DND-41 (cell line): ENCODE measurements at regions not wholly inside any gene's neighbourhood (a gene's known extent, or its start where the extent isn't known, plus 50 kb on each side); places are given as distances from the start of the nearest gene placed in this dataset.

Experiments
- ATAC-seq: fragments of 200-7000 bp; cut with Tn5 transposase; 3 replicates; pipeline ENCODE4 v1.9.1; 2021; ENCODE audit warnings: low read depth; ENCODE audit not compliant: insufficient read depth
- DNase-seq: peaks from one replicate; pipeline ENCODE4 v3.0.0-alpha.2; 2020
- H2AFZ ChIP-seq: 2 replicates; pipeline ENCODE4 v1.6.0; 2012; ENCODE audit warnings: low read depth, low read length
- H3K27ac ChIP-seq: 2 replicates; pipeline ENCODE4 v1.5.1; 2012; ENCODE audit warnings: low read length, inconsistent platforms
- H3K27me3 ChIP-seq: fragments of 200-600 bp; sonication (generic); 2 replicates; pipeline ENCODE4 v1.6.0; 2012; ENCODE audit warnings: low read length, mild to moderate bottlenecking, inconsistent platforms; ENCODE audit not compliant: insufficient read depth, poor library complexity
- H3K36me3 ChIP-seq: 2 replicates; pipeline ENCODE4 v1.5.1; 2012; ENCODE audit warnings: low read length, inconsistent platforms; ENCODE audit not compliant: insufficient read depth
- H3K4me1 ChIP-seq: 2 replicates; pipeline ENCODE4 v1.5.1; 2012; ENCODE audit warnings: mild to moderate bottlenecking, low read length; ENCODE audit not compliant: insufficient read depth
- H3K4me2 ChIP-seq: 2 replicates; pipeline ENCODE4 v1.6.0; 2012; ENCODE audit warnings: mild to moderate bottlenecking, moderate library complexity, low read length, inconsistent platforms; ENCODE audit not compliant: insufficient read depth
- H3K4me3 ChIP-seq, 2 experiments: fragments of 200-600 bp in 1 of 2; shearing (Covaris generic) in 1 of 2; 2 replicates each; pipeline ENCODE4 v1.5.1; 2012 to 2016; ENCODE audit warnings: inconsistent platforms in 2 of 2, low read length in 2 of 2, mild to moderate bottlenecking in 2 of 2, low read depth in 1 of 2, moderate library complexity in 1 of 2
- H3K79me2 ChIP-seq: 2 replicates; pipeline ENCODE4 v1.6.0; 2012; ENCODE audit warnings: low read length, inconsistent platforms; ENCODE audit not compliant: insufficient read depth
- H3K9ac ChIP-seq: 2 replicates; pipeline ENCODE4 v1.6.0; 2012; ENCODE audit warnings: low read depth, mild to moderate bottlenecking, inconsistent platforms, low read length, moderate library complexity
- H3K9me3 ChIP-seq: 2 replicates; pipeline ENCODE4 v1.5.1; 2012; ENCODE audit warnings: low read length, moderate library complexity, mild to moderate bottlenecking, inconsistent platforms; ENCODE audit not compliant: insufficient read depth, severe bottlenecking
- H4K20me1 ChIP-seq: 2 replicates; pipeline ENCODE4 v1.6.0; 2012; ENCODE audit warnings: low read length; ENCODE audit not compliant: insufficient read depth
- CTCF ChIP-seq: IDR thresholded peaks from 2 replicates; pipeline ENCODE4 v1.5.1; 2012; ENCODE audit warnings: borderline replicate concordance, low read length, moderate library complexity, mild to moderate bottlenecking; ENCODE audit not compliant: poor library complexity, severe bottlenecking; ENCODE audit errors: extremely low read depth
- EZH2 ChIP-seq: IDR thresholded peaks from 3 replicates; pipeline ENCODE4 v1.6.1; 2012; ENCODE audit warnings: borderline replicate concordance, low read depth, mild to moderate bottlenecking, moderate library complexity, low read length, inconsistent platforms; ENCODE audit not compliant: severe bottlenecking

DNA sequence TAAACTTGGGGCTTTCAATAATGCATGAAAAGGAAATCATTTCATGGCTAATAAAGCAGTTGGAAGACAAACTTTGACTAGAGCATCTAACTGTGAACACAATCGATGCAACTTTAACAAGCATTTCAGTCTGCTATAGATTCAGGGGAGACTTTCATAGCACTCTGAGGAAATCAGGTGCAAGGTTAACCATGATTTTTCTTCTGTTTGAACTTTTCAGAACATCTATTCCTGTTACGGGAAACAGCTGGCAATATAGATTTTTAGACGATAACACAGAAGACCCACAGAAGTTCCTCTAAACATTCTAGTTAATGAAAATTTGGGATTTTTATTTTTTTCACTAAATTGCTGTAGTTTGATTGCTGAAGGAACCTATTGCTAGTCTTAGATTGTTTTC, 177.3 kb downstream of the TRIM33 start:
- H3K27me3 ChIP-seq, result no peaks in the 10 kb centered on the region
- H3K79me2 ChIP-seq, result no peaks in the 10 kb centered on the region
- H3K36me3 ChIP-seq, result no peaks in the 10 kb centered on the region
- no peak for TF ChIP-seq EZH2
- TF ChIP-seq CTCF, result no peak
- H3K9me3 ChIP-seq, result no peaks in the 10 kb centered on the region
- H4K20me1 ChIP-seq, result no peaks in the 10 kb centered on the region
- H3K4me2 ChIP-seq, result peak overlapping the region; percentile 48
- H2AFZ ChIP-seq, result 0 out of 2 replicates have a peak overlapping the region, but pooled peaks have one; percentile 13
- DNase-seq (no peak), ATAC-seq (peak; percentile 35; the same call in 2 of the 3 replicates)
- peaks cover 80% of the 10 kb centered on the region for H3K4me1 ChIP-seq
- H3K4me3 ChIP-seq, result no peak overlapping the region
- H3K27ac ChIP-seq, result peak overlapping the region; percentile 91
- H3K9ac ChIP-seq, result peak overlapping the region; percentile 39

DNA sequence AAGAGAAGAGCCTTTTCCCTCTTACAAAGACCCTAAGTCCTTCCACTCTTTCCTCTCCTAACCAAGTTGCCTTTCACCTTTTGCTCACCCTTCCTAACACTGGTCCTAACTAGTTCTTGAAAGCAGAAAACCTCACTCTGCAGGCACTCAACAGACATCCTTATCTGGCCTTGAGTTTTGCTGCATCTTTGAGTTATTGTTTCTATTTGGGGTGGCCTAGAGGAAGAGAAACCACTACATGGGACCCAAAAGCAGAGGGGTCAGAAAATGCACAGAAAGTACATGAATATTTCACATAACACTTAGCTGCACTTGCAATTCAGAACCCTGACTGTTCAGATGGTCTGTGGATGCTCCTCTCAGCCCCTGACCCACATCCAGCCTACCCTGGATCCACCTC, 178.3 kb upstream of the SYT6 start:
- Histone ChIP-seq H4K20me1 (no peaks in the 10 kb centered on the region), H3K9me3 (no peaks in the 10 kb centered on the region), H3K27me3 (no peaks in the 10 kb centered on the region), H3K79me2 (no peaks in the 10 kb centered on the region), H3K9ac (0 out of 2 replicates have a peak overlapping the region, but pooled peaks have one; percentile 10), H3K4me2 (no peak overlapping the region), H3K4me1 (peaks cover 94% of the 10 kb centered on the region), H2AFZ (peak overlapping the region; percentile 26; the same call in 1 of the 2 replicates), H3K4me3 (no peak overlapping the region), H3K27ac (peak overlapping the region; percentile 91), H3K36me3 (no peaks in the 10 kb centered on the region)
- no peak for TF ChIP-seq EZH2
- no peak for TF ChIP-seq CTCF
- ATAC-seq (no peak), DNase-seq (no peak)

DNA sequence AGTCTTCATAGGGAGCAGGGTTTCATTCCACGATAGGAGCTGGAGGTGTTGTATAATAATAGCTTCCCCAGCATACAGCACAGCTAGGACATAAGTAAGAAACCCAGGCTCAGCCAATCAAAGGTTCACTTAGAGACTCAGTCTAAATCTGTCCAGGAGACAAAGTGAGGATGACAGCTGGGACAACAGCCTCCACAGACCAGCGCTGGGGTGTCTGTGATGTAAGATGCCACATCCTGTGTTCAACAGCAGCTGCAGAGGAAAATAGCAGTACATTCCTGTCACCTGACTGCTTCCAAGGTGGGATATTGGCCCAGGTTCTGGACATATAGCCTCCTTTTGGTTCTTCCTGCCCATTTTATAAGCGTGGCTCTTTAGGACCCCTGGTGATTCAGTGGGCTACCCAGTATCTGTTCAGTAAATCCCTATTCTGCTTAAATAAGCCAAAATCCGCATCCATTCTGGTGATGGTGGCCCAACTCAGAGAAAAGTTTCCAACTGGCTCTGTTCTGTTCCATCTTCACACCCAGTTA, 176.8 kb upstream of the SYT6 start:
- Histone ChIP-seq H3K9ac (peak overlapping the region; percentile 45), H3K27ac (peak overlapping the region; percentile 91), H3K27me3 (no peaks in the 10 kb centered on the region), H3K36me3 (no peaks in the 10 kb centered on the region), H2AFZ (no peak overlapping the region), H3K9me3 (no peaks in the 10 kb centered on the region), H3K4me1 (peaks cover 82% of the 10 kb centered on the region), H3K4me3 (peak overlapping the region in 1 of 2 experiments; percentile 1; a peak in 1 of 4 replicates), H3K79me2 (no peaks in the 10 kb centered on the region), H4K20me1 (no peaks in the 10 kb centered on the region), H3K4me2 (peak overlapping the region; percentile 44)
- ATAC-seq (peak; percentile 82), DNase-seq (peak; percentile 90)
- TF ChIP-seq EZH2 (no peak), CTCF (no peak)
